GM03348 (cell line): ENCODE measurements at regions not wholly inside any gene's neighbourhood (a gene's known extent, or its start where the extent isn't known, plus 50 kb on each side); places are given as distances from the start of the nearest gene placed in this dataset.
"Not testable (repeated sequence)": the region's sequence is repeated elsewhere in the genome, so short reads cannot be mapped to it uniquely, and the experiment has no call there.

Source experiments
- DNase-seq: peaks from one replicate; pipeline ENCODE4 v3.0.0; 2012; ENCODE audit warnings: low spot score

GRCh38 chr3:82618594-82618993 is 857.1 kb upstream of the GBE1 start:
- no peak for DNase-seq

GRCh38 chr3:82610236-82610635 is 848.8 kb upstream of the GBE1 start:
- DNase-seq = no peak

- DNase-seq = no peak
Measured at GRCh38 chr3:82607391-82607790, 845.9 kb upstream of the GBE1 start.

- no peak for DNase-seq
Measured at GRCh38 chr3:82596805-82597204, 835.4 kb upstream of the GBE1 start.

- no peak for DNase-seq
Measured at GRCh38 chr3:82595530-82595929, 834.1 kb upstream of the GBE1 start.

GRCh38 chr3:82587174-82587573 is 825.7 kb upstream of the GBE1 start:
- no peak for DNase-seq

GRCh38 chr3:82586414-82586813 is 825.0 kb upstream of the GBE1 start:
- DNase-seq = no peak

GRCh38 chr3:82586002-82586401 is 824.6 kb upstream of the GBE1 start:
- not testable (repeated sequence) for DNase-seq

GRCh38 chr3:82585591-82585990 is 824.1 kb upstream of the GBE1 start:
- DNase-seq = not testable (repeated sequence)

- DNase-seq = not testable (repeated sequence)
Measured at GRCh38 chr3:82584861-82585260, 823.4 kb upstream of the GBE1 start.

GRCh38 chr3:82584415-82584814 is 823.0 kb upstream of the GBE1 start:
- DNase-seq = not testable (repeated sequence)

GRCh38 chr3:82581350-82581749 is 819.9 kb upstream of the GBE1 start:
- no peak for DNase-seq

GRCh38 chr3:82572721-82573120 is 811.3 kb upstream of the GBE1 start:
- DNase-seq = no peak

- no peak for DNase-seq
Measured at GRCh38 chr3:82568776-82569338, 807.4 kb upstream of the GBE1 start.

GRCh38 chr3:82567029-82567600 is 805.7 kb upstream of the GBE1 start:
- DNase-seq = no peak

GRCh38 chr3:82562896-82563295 is 801.5 kb upstream of the GBE1 start:
- no peak for DNase-seq

- DNase-seq = no peak
Measured at GRCh38 chr3:82561784-82562183, 800.3 kb upstream of the GBE1 start.

- DNase-seq = no peak
Measured at GRCh38 chr3:82558081-82558480, 796.6 kb upstream of the GBE1 start.

- DNase-seq = no peak
Measured at GRCh38 chr3:82556113-82556512, 794.7 kb upstream of the GBE1 start.

- not testable (repeated sequence) for DNase-seq
Measured at GRCh38 chr3:82542556-82542955, 781.1 kb upstream of the GBE1 start.

GRCh38 chr3:82521657-82522056 is 760.2 kb upstream of the GBE1 start:
- no peak for DNase-seq

GRCh38 chr3:82520846-82521245 is 759.4 kb upstream of the GBE1 start:
- DNase-seq = no peak

GRCh38 chr3:82509951-82510603 is 748.6 kb upstream of the GBE1 start:
- DNase-seq = no peak
